GM06990 (cell line): ENCODE measurements at regions not wholly inside any gene's neighbourhood (a gene's known extent, or its start where the extent isn't known, plus 50 kb on each side); places are given as distances from the start of the nearest gene placed in this dataset.

ENCODE experiments used
- DNase-seq: peaks from one replicate; pipeline ENCODE4 v3.0.0-alpha.2; 2011; ENCODE audit not compliant: insufficient read length; ENCODE audit errors: extremely low read depth
- H3K27me3 ChIP-seq: replicated peaks from 2 replicates; pipeline ENCODE4 v1.6.0; 2011; ENCODE audit warnings: low read length; ENCODE audit not compliant: control insufficient read depth, insufficient read depth
- H3K36me3 ChIP-seq: 2 replicates; pipeline ENCODE4 v1.5.1; 2011; ENCODE audit warnings: low read length; ENCODE audit not compliant: control insufficient read depth, insufficient read depth
- H3K4me3 ChIP-seq: replicated peaks from 2 replicates; pipeline ENCODE4 v1.5.1; 2011; ENCODE audit warnings: low read depth, mild to moderate bottlenecking, control low read depth, low read length
- TF ChIP-seq, protein P1 (sequence below): IDR thresholded peaks from 2 replicates; pipeline ENCODE4 v1.5.1; 2011; ENCODE audit warnings: low read length, control low read depth, mild to moderate bottlenecking, inconsistent platforms; ENCODE audit not compliant: insufficient read depth, poor library complexity, severe bottlenecking

DNA sequence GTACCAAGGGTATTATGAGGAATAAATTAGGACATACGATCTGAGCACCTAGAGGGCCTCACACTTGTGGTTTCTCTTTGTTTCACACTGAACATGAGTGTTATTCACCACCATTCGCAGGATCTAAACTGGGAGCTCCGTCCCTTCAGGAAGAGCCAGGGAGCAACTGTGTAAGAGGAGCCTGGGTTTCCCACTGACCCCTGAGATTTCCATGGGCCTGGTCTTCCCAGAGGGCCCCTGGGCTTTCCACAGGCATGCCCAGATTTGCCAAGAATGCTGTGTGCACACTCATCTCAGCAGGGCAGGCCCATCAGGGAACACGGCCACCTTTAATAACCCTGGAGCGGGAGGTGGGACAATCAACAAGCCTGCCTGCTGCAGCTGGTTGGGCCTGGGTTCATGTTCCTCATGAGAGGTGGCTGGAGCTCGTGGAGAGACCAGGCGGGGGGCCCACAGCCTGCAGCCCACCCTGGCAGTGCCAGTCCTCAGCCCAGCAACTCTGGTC is 416.8 kb upstream of the MYT1L start:
- DNase-seq = no peak
- H3K36me3 ChIP-seq = no peaks in the 10 kb centered on the region
- H3K27me3 ChIP-seq = no peaks in the 10 kb centered on the region; the same call in 1 of the 2 replicates
- H3K4me3 ChIP-seq = no peak overlapping the region
- TF ChIP-seq, protein P1, sequence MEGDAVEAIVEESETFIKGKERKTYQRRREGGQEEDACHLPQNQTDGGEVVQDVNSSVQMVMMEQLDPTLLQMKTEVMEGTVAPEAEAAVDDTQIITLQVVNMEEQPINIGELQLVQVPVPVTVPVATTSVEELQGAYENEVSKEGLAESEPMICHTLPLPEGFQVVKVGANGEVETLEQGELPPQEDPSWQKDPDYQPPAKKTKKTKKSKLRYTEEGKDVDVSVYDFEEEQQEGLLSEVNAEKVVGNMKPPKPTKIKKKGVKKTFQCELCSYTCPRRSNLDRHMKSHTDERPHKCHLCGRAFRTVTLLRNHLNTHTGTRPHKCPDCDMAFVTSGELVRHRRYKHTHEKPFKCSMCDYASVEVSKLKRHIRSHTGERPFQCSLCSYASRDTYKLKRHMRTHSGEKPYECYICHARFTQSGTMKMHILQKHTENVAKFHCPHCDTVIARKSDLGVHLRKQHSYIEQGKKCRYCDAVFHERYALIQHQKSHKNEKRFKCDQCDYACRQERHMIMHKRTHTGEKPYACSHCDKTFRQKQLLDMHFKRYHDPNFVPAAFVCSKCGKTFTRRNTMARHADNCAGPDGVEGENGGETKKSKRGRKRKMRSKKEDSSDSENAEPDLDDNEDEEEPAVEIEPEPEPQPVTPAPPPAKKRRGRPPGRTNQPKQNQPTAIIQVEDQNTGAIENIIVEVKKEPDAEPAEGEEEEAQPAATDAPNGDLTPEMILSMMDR = no peak

- Histone ChIP-seq H3K36me3 (no peaks in the 10 kb centered on the region), H3K27me3 (no peaks in the 10 kb centered on the region; the same call in 1 of the 2 replicates), H3K4me3 (no peak overlapping the region)
- no peak for DNase-seq
- TF ChIP-seq, protein P1 = no peak
Measured at GRCh38 chr2:2746731-2747130, 415.7 kb upstream of the MYT1L start.

GRCh38 chr2:2744958-2745715 is 414.1 kb upstream of the MYT1L start:
- no peak for DNase-seq
- TF ChIP-seq, protein P1 = no peak
- H3K36me3 ChIP-seq = no peaks in the 10 kb centered on the region
- no peaks in the 10 kb centered on the region; the same call in 1 of the 2 replicates for H3K27me3 ChIP-seq
- no peak overlapping the region for H3K4me3 ChIP-seq

- Histone ChIP-seq H3K36me3 (no peaks in the 10 kb centered on the region), H3K27me3 (no peaks in the 10 kb centered on the region; the same call in 1 of the 2 replicates), H3K4me3 (no peak overlapping the region)
- no peak for DNase-seq
- TF ChIP-seq, protein P1 = no peak
Measured at GRCh38 chr2:2744107-2744506, 413.0 kb upstream of the MYT1L start.

GRCh38 chr2:2743164-2743571 is 412.1 kb upstream of the MYT1L start:
- TF ChIP-seq, protein P1 = no peak
- no peak for DNase-seq
- H3K4me3 ChIP-seq = no peak overlapping the region
- H3K36me3 ChIP-seq = no peaks in the 10 kb centered on the region
- H3K27me3 ChIP-seq = no peaks in the 10 kb centered on the region; the same call in 1 of the 2 replicates
